ENCODE measurements at regions not wholly inside any gene's neighbourhood (a gene's known extent, or its start where the extent isn't known, plus 50 kb on each side); places are given as distances from the start of the nearest gene placed in this dataset.

DNA sequence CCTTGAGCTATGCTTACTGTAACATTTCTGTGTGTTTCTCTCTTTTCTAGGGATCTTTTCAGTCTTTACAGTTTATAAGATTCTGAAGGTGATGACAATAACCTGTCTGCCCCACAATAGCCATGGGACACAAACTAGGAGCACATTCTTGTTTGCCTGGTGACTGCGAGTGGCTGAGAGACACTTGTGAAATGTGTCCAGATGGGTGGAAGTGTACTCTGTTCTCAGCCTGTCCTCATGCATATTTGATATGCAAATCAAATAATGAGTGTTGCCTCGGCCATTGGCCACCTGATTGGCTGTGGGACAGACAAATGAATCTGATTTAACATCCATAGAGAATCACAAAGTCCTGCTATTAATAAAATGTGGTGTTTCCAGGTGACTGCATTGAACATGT is 246.2 kb downstream of the HNMT start:
- Histone ChIP-seq H3K27ac (ENCODE audit: low read depth) (no peak overlapping the region), H3K4me2 (no peak overlapping the region), H3K4me3 (no peak overlapping the region), H3K36me3 (ENCODE audit: insufficient read depth) (no peaks in the 10 kb centered on the region), H3K27me3 (ENCODE audit: insufficient read depth) (no peaks in the 10 kb centered on the region), H3K9me2 (ENCODE audit: insufficient read depth) (peaks cover 12% of the 10 kb centered on the region), H2AFZ (no peak overlapping the region), H3F3A (replicated peaks; ENCODE audit: low read depth) (no peaks in the 10 kb centered on the region), H4K20me1 (replicated peaks; ENCODE audit: insufficient read depth) (no peaks in the 10 kb centered on the region), H3K4me1 (ENCODE audit: insufficient read depth) (peaks cover 13% of the 10 kb centered on the region), H3K79me2 (replicated peaks; ENCODE audit: insufficient read depth) (no peaks in the 10 kb centered on the region)
- H3K27ac Mint-ChIP-seq = no peak overlapping the region
- no peaks in the 10 kb centered on the region for H3K9me3 Mint-ChIP-seq
- DNase-seq (ENCODE audit: low spot score) (no peak), ATAC-seq (no peak)
- peaks cover 14% of the 10 kb centered on the region for H3K4me1 Mint-ChIP-seq
- no peaks in the 10 kb centered on the region for H3K27me3 Mint-ChIP-seq (ENCODE audit: insufficient read depth, low read depth, poor library complexity)
- H3K36me3 Mint-ChIP-seq (ENCODE audit: low read depth) = no peaks in the 10 kb centered on the region
- TF ChIP-seq, protein P1, sequence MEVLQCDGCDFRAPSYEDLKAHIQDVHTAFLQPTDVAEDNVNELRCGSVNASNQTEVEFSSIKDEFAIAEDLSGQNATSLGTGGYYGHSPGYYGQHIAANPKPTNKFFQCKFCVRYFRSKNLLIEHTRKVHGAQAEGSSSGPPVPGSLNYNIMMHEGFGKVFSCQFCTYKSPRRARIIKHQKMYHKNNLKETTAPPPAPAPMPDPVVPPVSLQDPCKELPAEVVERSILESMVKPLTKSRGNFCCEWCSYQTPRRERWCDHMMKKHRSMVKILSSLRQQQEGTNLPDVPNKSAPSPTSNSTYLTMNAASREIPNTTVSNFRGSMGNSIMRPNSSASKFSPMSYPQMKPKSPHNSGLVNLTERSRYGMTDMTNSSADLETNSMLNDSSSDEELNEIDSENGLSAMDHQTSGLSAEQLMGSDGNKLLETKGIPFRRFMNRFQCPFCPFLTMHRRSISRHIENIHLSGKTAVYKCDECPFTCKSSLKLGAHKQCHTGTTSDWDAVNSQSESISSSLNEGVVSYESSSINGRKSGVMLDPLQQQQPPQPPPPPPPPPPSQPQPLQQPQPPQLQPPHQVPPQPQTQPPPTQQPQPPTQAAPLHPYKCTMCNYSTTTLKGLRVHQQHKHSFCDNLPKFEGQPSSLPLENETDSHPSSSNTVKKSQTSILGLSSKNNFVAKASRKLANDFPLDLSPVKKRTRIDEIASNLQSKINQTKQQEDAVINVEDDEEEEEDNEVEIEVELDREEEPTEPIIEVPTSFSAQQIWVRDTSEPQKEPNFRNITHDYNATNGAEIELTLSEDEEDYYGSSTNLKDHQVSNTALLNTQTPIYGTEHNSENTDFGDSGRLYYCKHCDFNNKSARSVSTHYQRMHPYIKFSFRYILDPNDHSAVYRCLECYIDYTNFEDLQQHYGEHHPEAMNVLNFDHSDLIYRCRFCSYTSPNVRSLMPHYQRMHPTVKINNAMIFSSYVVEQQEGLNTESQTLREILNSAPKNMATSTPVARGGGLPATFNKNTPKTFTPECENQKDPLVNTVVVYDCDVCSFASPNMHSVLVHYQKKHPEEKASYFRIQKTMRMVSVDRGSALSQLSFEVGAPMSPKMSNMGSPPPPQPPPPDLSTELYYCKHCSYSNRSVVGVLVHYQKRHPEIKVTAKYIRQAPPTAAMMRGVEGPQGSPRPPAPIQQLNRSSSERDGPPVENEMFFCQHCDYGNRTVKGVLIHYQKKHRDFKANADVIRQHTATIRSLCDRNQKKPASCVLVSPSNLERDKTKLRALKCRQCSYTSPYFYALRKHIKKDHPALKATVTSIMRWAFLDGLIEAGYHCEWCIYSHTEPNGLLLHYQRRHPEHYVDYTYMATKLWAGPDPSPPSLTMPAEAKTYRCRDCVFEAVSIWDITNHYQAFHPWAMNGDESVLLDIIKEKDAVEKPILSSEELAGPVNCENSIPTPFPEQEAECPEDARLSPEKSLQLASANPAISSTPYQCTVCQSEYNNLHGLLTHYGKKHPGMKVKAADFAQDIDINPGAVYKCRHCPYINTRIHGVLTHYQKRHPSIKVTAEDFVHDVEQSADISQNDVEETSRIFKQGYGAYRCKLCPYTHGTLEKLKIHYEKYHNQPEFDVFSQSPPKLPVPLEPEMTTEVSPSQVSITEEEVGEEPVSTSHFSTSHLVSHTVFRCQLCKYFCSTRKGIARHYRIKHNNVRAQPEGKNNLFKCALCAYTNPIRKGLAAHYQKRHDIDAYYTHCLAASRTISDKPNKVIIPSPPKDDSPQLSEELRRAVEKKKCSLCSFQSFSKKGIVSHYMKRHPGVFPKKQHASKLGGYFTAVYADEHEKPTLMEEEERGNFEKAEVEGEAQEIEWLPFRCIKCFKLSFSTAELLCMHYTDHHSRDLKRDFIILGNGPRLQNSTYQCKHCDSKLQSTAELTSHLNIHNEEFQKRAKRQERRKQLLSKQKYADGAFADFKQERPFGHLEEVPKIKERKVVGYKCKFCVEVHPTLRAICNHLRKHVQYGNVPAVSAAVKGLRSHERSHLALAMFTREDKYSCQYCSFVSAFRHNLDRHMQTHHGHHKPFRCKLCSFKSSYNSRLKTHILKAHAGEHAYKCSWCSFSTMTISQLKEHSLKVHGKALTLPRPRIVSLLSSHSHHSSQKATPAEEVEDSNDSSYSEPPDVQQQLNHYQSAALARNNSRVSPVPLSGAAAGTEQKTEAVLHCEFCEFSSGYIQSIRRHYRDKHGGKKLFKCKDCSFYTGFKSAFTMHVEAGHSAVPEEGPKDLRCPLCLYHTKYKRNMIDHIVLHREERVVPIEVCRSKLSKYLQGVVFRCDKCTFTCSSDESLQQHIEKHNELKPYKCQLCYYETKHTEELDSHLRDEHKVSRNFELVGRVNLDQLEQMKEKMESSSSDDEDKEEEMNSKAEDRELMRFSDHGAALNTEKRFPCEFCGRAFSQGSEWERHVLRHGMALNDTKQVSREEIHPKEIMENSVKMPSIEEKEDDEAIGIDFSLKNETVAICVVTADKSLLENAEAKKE (CRISPR knock-in tag; IDR thresholded peaks at IDR 0.05) = no peak
- no peak for TF ChIP-seq EZH2phosphoT487 (IDR thresholded peaks at IDR 0.05; ENCODE audit: unreplicated experiment)
- TF ChIP-seq EZH2 (IDR thresholded peaks at IDR 0.05; ENCODE audit: low read depth, unreplicated experiment) = no peak
- no peak for TF ChIP-seq ZNF331 (CRISPR knock-in tag; IDR thresholded peaks at IDR 0.05; ENCODE audit: low read depth)
- TF ChIP-seq ZNF114 (CRISPR knock-in tag; IDR thresholded peaks at IDR 0.05) = no peak
- TF ChIP-seq JUNB (IDR thresholded peaks at IDR 0.05; ENCODE audit: unreplicated experiment) = no peak
- TF ChIP-seq, protein P2, sequence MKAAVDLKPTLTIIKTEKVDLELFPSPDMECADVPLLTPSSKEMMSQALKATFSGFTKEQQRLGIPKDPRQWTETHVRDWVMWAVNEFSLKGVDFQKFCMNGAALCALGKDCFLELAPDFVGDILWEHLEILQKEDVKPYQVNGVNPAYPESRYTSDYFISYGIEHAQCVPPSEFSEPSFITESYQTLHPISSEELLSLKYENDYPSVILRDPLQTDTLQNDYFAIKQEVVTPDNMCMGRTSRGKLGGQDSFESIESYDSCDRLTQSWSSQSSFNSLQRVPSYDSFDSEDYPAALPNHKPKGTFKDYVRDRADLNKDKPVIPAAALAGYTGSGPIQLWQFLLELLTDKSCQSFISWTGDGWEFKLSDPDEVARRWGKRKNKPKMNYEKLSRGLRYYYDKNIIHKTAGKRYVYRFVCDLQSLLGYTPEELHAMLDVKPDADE (IDR thresholded peaks at IDR 0.05) = no peak
- TF ChIP-seq, protein P3, sequence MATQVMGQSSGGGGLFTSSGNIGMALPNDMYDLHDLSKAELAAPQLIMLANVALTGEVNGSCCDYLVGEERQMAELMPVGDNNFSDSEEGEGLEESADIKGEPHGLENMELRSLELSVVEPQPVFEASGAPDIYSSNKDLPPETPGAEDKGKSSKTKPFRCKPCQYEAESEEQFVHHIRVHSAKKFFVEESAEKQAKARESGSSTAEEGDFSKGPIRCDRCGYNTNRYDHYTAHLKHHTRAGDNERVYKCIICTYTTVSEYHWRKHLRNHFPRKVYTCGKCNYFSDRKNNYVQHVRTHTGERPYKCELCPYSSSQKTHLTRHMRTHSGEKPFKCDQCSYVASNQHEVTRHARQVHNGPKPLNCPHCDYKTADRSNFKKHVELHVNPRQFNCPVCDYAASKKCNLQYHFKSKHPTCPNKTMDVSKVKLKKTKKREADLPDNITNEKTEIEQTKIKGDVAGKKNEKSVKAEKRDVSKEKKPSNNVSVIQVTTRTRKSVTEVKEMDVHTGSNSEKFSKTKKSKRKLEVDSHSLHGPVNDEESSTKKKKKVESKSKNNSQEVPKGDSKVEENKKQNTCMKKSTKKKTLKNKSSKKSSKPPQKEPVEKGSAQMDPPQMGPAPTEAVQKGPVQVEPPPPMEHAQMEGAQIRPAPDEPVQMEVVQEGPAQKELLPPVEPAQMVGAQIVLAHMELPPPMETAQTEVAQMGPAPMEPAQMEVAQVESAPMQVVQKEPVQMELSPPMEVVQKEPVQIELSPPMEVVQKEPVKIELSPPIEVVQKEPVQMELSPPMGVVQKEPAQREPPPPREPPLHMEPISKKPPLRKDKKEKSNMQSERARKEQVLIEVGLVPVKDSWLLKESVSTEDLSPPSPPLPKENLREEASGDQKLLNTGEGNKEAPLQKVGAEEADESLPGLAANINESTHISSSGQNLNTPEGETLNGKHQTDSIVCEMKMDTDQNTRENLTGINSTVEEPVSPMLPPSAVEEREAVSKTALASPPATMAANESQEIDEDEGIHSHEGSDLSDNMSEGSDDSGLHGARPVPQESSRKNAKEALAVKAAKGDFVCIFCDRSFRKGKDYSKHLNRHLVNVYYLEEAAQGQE (IDR thresholded peaks at IDR 0.05; ENCODE audit: unreplicated experiment) = no peak
- no peak for TF ChIP-seq NANOG (IDR thresholded peaks at IDR 0.05; ENCODE audit: borderline replicate concordance)
- no peak overlapping the region for H3K4me3 Mint-ChIP-seq

Measured in GM23338 (cell line).